ENCODE measurements at regions not wholly inside any gene's neighbourhood (a gene's known extent, or its start where the extent isn't known, plus 50 kb on each side); places are given as distances from the start of the nearest gene placed in this dataset.
"Not testable (repeated sequence)": the region's sequence is repeated elsewhere in the genome, so short reads cannot be mapped to it uniquely, and the experiment has no call there.

DNA sequence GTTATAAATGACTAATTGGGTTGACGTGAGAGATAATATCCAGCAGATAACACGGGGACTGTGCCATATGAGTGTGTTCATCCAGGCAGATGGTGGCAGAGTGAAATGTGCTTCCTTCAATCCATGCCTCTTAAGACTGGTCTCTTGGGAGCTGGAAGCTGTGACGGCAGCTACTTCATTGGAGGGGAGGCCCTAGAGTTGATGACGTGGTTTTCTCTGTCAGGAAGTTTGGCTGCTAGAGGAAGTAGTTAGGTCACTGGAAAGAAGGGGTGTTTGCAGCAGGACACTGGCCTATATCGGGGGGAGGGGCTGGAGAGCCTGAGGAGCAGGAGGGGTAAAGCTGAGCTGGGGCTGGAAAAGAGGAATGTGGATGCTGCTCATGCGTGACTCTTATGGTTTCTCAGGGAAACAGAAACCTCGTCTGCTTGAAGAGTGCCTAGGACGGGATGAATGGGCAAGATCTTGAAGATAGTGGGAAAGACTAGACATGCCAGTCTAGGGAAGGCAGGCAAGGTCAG is 3051.6 kb downstream of the RPIA start:
- 69 to 71% methylated on average over 7 to 8 of the region's 8 CpGs for WGBS, 2 donors (ENCODE audit: low coverage in 1 of 2)
- H3K4me3 ChIP-seq; H3K27ac ChIP-seq; in situ Hi-C loops (cut with MboI; ENCODE audit: low pct_ligation_motif_present in 1 of 4, low pct_unique_long_range_greater_than_20kb in 1 of 4, low sequenced_read_pairs in 3 of 4); H3K4me1 ChIP-seq; DNase-seq; intact Hi-C loops (cut with DNase I; ENCODE audit: low total_unique reads); H3K36me3 ChIP-seq; H3K9me3 ChIP-seq: not testable (repeated sequence)
- peaks cover 14% of the 10 kb centered on the region for H3K27me3 ChIP-seq

DNA sequence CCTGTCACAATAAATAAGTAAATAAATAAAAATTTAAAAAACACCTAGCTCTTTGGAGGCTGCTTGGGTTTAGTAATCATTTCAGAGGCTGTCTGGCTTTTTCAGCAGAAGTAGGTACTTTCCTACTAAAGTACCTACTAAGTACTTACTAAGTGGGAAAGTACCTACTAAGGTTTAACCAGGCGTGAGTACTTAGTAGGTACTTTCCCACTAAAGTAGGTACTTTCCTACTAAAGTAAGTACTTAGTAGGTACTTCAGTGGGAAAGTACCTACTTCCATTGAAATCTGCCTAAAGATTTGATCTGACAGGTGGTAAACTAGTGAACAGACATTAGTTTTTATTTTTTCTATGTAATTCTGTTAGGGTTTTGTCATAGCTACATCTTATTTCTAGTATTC is 3052.4 kb downstream of the RPIA start:
- DNase-seq; in situ Hi-C loops (cut with MboI; ENCODE audit: low pct_ligation_motif_present in 1 of 4, low pct_unique_long_range_greater_than_20kb in 1 of 4, low sequenced_read_pairs in 3 of 4); intact Hi-C loops (cut with DNase I; ENCODE audit: low total_unique reads); H3K36me3 ChIP-seq; H3K27ac ChIP-seq; H3K9me3 ChIP-seq; H3K4me3 ChIP-seq; H3K4me1 ChIP-seq: not testable (repeated sequence)
- WGBS, 2 donors (ENCODE audit: low coverage in 1 of 2) = 56 to 83% methylated on average over 1 of the region's 1 CpG
- peaks cover 20% of the 10 kb centered on the region for H3K27me3 ChIP-seq

DNA sequence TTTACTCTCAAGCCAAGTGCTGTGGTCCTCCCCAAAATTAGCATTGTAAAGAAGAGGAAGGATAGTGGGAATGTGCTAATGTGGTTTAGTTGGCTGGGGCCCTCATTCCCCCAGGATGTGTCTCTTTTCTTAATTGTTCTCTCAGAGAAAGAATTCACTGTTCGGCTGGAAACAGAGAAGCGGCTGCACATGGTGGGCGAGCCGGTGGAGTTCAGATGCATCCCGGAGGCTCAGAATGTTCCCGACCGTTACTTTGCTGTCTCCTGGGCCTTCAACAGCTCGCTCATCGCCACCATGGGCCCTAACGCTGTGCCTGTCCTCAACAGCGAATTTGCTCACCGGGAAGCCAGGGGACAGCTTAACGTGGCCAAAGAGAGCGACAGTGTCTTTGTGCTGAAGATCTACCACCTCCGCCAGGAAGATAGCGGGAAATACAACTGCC is 3053.2 kb downstream of the RPIA start:
- in situ Hi-C loops (cut with MboI; ENCODE audit: low pct_ligation_motif_present in 1 of 4, low pct_unique_long_range_greater_than_20kb in 1 of 4, low sequenced_read_pairs in 3 of 4); H3K9me3 ChIP-seq; H3K27ac ChIP-seq; DNase-seq; H3K36me3 ChIP-seq; H3K4me1 ChIP-seq; intact Hi-C loops (cut with DNase I; ENCODE audit: low total_unique reads); H3K4me3 ChIP-seq: not testable (repeated sequence)
- WGBS, 2 donors (ENCODE audit: low coverage in 1 of 2) = 84% methylated on average over 14 of the region's 16 CpGs; no CpG with 5 or more reads in 1 of the 2 donors
- H3K27me3 ChIP-seq = peaks cover 20% of the 10 kb centered on the region

DNA sequence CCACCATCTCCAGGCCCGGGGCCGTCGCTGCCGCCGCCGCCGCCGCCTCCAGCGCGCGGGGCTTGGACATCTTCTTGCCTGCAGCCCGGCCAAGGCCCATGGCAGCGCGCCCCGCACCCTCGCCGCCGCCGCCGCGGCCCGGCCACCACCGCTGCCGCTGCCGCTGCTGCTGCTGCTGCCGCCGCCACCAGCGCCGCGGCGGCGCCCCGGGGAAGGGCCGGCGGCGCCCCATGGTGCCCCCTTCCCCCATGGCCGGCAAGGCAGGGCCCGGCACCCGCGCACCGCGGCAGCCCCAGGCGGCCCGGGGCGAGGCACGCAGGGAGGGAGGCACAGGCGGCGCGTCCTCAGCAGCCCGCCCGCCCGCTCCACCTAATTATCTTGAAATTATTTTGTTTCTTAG is 3057.4 kb downstream of the RPIA start:
- 55 to 89% methylated on average over 5 to 50 of the region's 52 CpGs for WGBS, 2 donors (ENCODE audit: low coverage in 1 of 2)
- Histone ChIP-seq H3K9me3 (no peaks in the 10 kb centered on the region), H3K27me3 (peaks cover 16% of the 10 kb centered on the region), H3K36me3 (no peaks in the 10 kb centered on the region), H3K4me3 (no peak overlapping the region), H3K4me1 (no peaks in the 10 kb centered on the region), H3K27ac (no peak overlapping the region)
- intact Hi-C loops (cut with DNase I; ENCODE audit: low total_unique reads) = no loop called here
- in situ Hi-C loops (cut with MboI; ENCODE audit: low pct_ligation_motif_present in 1 of 4, low pct_unique_long_range_greater_than_20kb in 1 of 4, low sequenced_read_pairs in 3 of 4) = no loop called here
- DNase-seq = no peak
- TF ChIP-seq, protein P1, sequence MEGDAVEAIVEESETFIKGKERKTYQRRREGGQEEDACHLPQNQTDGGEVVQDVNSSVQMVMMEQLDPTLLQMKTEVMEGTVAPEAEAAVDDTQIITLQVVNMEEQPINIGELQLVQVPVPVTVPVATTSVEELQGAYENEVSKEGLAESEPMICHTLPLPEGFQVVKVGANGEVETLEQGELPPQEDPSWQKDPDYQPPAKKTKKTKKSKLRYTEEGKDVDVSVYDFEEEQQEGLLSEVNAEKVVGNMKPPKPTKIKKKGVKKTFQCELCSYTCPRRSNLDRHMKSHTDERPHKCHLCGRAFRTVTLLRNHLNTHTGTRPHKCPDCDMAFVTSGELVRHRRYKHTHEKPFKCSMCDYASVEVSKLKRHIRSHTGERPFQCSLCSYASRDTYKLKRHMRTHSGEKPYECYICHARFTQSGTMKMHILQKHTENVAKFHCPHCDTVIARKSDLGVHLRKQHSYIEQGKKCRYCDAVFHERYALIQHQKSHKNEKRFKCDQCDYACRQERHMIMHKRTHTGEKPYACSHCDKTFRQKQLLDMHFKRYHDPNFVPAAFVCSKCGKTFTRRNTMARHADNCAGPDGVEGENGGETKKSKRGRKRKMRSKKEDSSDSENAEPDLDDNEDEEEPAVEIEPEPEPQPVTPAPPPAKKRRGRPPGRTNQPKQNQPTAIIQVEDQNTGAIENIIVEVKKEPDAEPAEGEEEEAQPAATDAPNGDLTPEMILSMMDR (IDR thresholded peaks at IDR 0.05) = no peak
- TF ChIP-seq POLR2AphosphoS5 (IDR thresholded peaks at IDR 0.05) (no peak), EP300 (IDR thresholded peaks at IDR 0.05; ENCODE audit: low read depth) (no peak), POLR2A (IDR thresholded peaks at IDR 0.05) (no peak)

DNA sequence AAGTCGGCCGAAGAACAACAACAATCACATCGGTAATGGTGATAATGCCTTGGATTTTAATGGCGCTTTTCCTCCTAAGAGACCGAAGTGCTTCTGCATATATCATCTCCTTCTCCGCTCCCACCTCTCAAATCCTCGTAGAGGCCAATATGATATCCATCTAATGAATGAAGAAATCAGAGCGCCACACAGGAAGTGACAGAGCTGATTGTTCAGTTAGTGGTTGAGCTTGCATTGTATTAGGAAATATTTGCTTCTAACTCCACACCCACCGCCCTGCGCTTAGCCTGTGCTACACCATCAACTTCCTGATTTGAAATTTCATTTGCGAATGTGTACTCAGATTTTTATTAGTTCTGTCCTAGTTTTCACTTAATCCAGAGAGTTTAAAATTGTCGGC is 3058.2 kb downstream of the RPIA start:
- peaks cover 16% of the 10 kb centered on the region for H3K27me3 ChIP-seq
- H3K4me1 ChIP-seq; intact Hi-C loops (cut with DNase I; ENCODE audit: low total_unique reads); H3K27ac ChIP-seq; H3K36me3 ChIP-seq; H3K9me3 ChIP-seq; DNase-seq; in situ Hi-C loops (cut with MboI; ENCODE audit: low pct_ligation_motif_present in 1 of 4, low pct_unique_long_range_greater_than_20kb in 1 of 4, low sequenced_read_pairs in 3 of 4); H3K4me3 ChIP-seq: not testable (repeated sequence)
- 78 to 85% methylated on average over 5 to 8 of the region's 12 CpGs for WGBS, 2 donors (ENCODE audit: low coverage in 1 of 2)

DNA sequence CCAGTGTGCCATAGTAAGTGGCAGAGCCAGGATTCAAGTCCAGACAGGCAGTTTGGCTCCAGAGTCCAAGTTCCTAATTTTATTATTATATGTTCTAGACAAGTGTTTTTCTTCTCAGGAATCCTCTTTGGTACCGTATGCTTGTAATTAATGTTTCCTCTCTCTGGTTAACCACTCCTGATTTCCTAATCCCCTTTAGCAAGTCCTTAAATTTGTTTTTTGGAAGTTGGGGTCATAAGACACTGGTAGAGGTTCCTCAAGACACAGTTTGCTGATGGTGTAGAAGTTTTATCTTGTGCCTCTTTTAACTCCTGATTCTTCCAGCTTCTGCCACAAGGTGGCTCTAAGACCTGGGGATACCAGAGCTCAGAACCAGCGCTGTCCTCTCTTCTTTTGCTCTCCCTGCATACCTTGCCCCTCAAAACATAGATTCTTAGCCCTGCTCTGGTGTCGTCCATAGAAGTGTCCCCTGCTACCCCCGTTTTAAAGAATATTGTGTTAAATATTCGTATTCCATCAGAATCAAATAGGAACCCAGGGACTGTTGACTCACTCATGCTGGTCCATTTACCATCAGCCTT is 3068.0 kb downstream of the RPIA start:
- H3K27me3 ChIP-seq; H3K27ac ChIP-seq; H3K4me3 ChIP-seq; H3K36me3 ChIP-seq; in situ Hi-C loops (cut with MboI; ENCODE audit: low pct_ligation_motif_present in 1 of 4, low pct_unique_long_range_greater_than_20kb in 1 of 4, low sequenced_read_pairs in 3 of 4); intact Hi-C loops (cut with DNase I; ENCODE audit: low total_unique reads); H3K9me3 ChIP-seq; DNase-seq: not testable (repeated sequence)
- peaks cover 0 to 12% (median 4%) of the 10 kb centered on the region in 4 donors for H3K4me1 ChIP-seq
- 22 to 33% methylated on average over 1 to 5 of the region's 5 CpGs for WGBS, 2 donors (ENCODE audit: low coverage in 1 of 2)
- TF ChIP-seq, protein P1 (IDR thresholded peaks at IDR 0.05) = peak in 4 of 5 experiments; percentile 12 to 25 (median 17)

DNA sequence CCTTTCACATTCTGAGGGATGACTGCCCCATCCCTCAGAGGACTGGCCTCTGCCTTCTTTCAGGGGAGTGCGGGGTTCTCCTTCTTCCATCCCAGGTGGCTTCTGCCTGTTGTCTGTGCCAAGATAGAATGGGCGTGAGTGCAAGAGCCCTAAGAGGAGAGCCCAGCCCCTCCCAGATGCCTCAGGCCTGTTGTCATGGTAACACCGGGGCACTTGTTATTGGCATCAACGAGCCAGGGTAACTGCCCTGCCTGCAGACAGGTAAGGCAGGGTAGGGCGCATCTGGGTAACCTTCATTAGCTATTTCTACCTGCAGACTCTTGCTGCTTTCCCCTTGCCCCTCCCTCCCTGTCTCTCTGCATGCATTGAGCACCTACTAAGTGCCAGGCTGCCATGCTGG is 3069.2 kb downstream of the RPIA start:
- H3K36me3 ChIP-seq; H3K4me3 ChIP-seq; DNase-seq; H3K27me3 ChIP-seq; in situ Hi-C loops (cut with MboI; ENCODE audit: low pct_ligation_motif_present in 1 of 4, low pct_unique_long_range_greater_than_20kb in 1 of 4, low sequenced_read_pairs in 3 of 4); H3K27ac ChIP-seq; intact Hi-C loops (cut with DNase I; ENCODE audit: low total_unique reads); H3K9me3 ChIP-seq: not testable (repeated sequence)
- WGBS, 2 donors (ENCODE audit: low coverage in 1 of 2) = 72% methylated on average over 5 of the region's 5 CpGs; no CpG with 5 or more reads in 1 of the 2 donors
- peaks cover 0 to 15% (median 4%) of the 10 kb centered on the region in 4 donors for H3K4me1 ChIP-seq

DNA sequence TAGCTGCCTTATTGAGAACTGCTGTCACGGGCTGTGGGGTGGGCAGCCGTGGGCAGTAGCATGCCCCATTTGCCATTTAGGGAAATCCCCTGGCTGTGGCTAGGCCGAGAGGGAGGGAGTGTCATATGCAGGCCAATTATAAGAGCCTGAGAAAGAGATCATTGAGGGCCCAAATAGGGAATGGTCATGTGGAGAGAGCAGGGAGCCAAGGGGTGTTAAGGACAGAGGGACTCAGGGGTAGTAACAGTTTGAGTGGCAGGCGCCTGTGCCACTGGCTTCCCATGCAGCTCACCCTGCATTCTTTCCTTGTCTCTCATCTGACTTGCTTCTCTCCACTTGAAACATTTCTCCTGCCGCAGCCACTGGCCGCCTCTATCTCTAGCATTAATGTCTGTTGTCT is 3070.8 kb downstream of the RPIA start:
- H3K27ac ChIP-seq; DNase-seq; H3K4me3 ChIP-seq; intact Hi-C loops (cut with DNase I; ENCODE audit: low total_unique reads); H3K36me3 ChIP-seq; H3K27me3 ChIP-seq; in situ Hi-C loops (cut with MboI; ENCODE audit: low pct_ligation_motif_present in 1 of 4, low pct_unique_long_range_greater_than_20kb in 1 of 4, low sequenced_read_pairs in 3 of 4); H3K9me3 ChIP-seq: not testable (repeated sequence)
- WGBS, 2 donors (ENCODE audit: low coverage in 1 of 2) = 90% methylated on average over 3 of the region's 6 CpGs; no CpG with 5 or more reads in 1 of the 2 donors
- peaks cover 0 to 24% (median 11%) of the 10 kb centered on the region in 4 donors for H3K4me1 ChIP-seq

DNA sequence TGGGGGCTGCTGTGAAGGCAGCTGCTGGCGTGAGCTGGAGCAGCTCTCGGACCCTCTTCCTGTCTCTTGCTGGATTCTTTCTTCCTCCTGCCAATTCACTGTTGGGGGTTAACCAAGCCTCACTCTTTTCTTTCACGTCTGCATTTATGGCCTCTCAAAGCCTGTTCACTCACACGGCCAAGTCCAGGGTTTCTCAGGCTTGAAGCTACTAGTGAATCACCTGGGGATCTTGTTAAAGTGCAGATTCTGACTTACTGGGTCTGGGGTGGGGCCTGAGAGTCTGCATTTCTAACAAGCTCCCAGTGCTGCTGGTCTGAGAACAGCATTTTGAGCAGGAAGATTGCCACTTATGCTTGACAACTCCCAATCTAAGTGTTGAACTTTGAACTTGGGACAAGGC is 3072.2 kb downstream of the RPIA start:
- WGBS, 2 donors (ENCODE audit: low coverage in 1 of 2) = 0% methylated on average over 1 of the region's 4 CpGs; no CpG with 5 or more reads in 1 of the 2 donors
- in situ Hi-C loops (cut with MboI; ENCODE audit: low pct_ligation_motif_present in 1 of 4, low pct_unique_long_range_greater_than_20kb in 1 of 4, low sequenced_read_pairs in 3 of 4); intact Hi-C loops (cut with DNase I; ENCODE audit: low total_unique reads): not testable (repeated sequence)

More for the DNA sequence above, 3072.2 kb downstream of the RPIA start:
- DNase-seq, H3K9me3 ChIP-seq, H3K36me3 ChIP-seq, H3K4me3 ChIP-seq, H3K27me3 ChIP-seq: not testable (repeated sequence)
- H3K4me1 ChIP-seq = peaks cover 0 to 24% (median 11%) of the 10 kb centered on the region in 4 donors
- H3K27ac ChIP-seq = peak overlapping the region in 3 of 4 donors; percentile 37 to 53 (median 53)
